HEK293 (cell line): ENCODE measurements at regions not wholly inside any gene's neighbourhood (a gene's known extent, or its start where the extent isn't known, plus 50 kb on each side); places are given as distances from the start of the nearest gene placed in this dataset.

Experiments
- CTCF ChIA-PET: fragments of 350-600 bp; formaldehyde crosslinking; extraction: SDS; loops from one replicate; lab custom pipeline; 2021; ENCODE audit warnings: antibody characterized with exemption; lab: Yijun Ruan, JAX
- POLR2A ChIA-PET: fragments of 300-600 bp; formaldehyde crosslinking; extraction: SDS; loops from one replicate; lab custom pipeline; 2020; ENCODE audit warnings: antibody characterized with exemption, inconsistent platforms; lab: Yijun Ruan, JAX
- H3K27ac ChIP-seq: fragments of 200-500 bp; sonication (Bioruptor generic); 2 replicates; pipeline ENCODE4 v1.5.1; 2014; ENCODE audit warnings: low read depth, low read length, control low read depth, inconsistent platforms; ENCODE audit errors: extremely low read depth
- H3K36me3 ChIP-seq, 2 experiments: fragments of 200-500 bp in 1 of 2; sonication (Bioruptor generic) in 1 of 2; 1 replicate in 1 of 2; 2 replicates in 1 of 2; pipeline ENCODE4 v1.5.1; 2014 to 2017; ENCODE audit warnings: inconsistent platforms in 2 of 2, low read length in 2 of 2; ENCODE audit not compliant: control insufficient read depth in 2 of 2, insufficient read depth in 1 of 2
- H3K4me1 ChIP-seq: fragments of 200-500 bp; sonication (Bioruptor generic); 2 replicates; pipeline ENCODE4 v1.5.1; 2014; ENCODE audit warnings: mild to moderate bottlenecking, low read length, inconsistent platforms; ENCODE audit not compliant: control insufficient read depth, insufficient read depth
- H3K4me3 ChIP-seq: 2 replicates; pipeline ENCODE4 v1.5.1; 2011; ENCODE audit warnings: low read depth, mild to moderate bottlenecking, control low read depth, low read length, moderate library complexity
- H3K9me3 ChIP-seq: fragments of 200-500 bp; sonication (Bioruptor generic); 2 replicates; pipeline ENCODE4 v1.5.1; 2014; ENCODE audit warnings: low read depth, low read length, inconsistent platforms; ENCODE audit not compliant: control insufficient read depth, insufficient read depth
- BCL11A ChIP-seq: fragments of 450-650 bp; formaldehyde crosslinking; IDR thresholded peaks from 2 replicates; pipeline ENCODE4 v1.5.1; 2016; ENCODE audit warnings: low read depth, missing biosample characterization, missing genetic modification characterization
- ELK4 ChIP-seq: IDR thresholded peaks from 2 replicates; pipeline ENCODE4 v1.6.1; 2011; ENCODE audit warnings: mild to moderate bottlenecking, low read depth, low read length, borderline replicate concordance
- HOXD13 ChIP-seq: sonication (generic); formaldehyde crosslinking; IDR thresholded peaks from 2 replicates; pipeline ENCODE4 v1.8.0; 2022; ENCODE audit warnings: missing genetic modification reagents, borderline replicate concordance
- INSM2 ChIP-seq: fragments of 450-650 bp; formaldehyde crosslinking; IDR thresholded peaks from 2 replicates; pipeline ENCODE4 v1.5.1; 2016; ENCODE audit warnings: missing biosample characterization, missing genetic modification characterization
- KLF8 ChIP-seq: fragments of 450-650 bp; formaldehyde crosslinking; IDR thresholded peaks from 2 replicates; pipeline ENCODE4 v1.5.1; 2016; ENCODE audit warnings: missing biosample characterization, missing genetic modification characterization
- PRDM2 ChIP-seq: fragments of 450-650 bp; formaldehyde crosslinking; IDR thresholded peaks from 2 replicates; pipeline ENCODE4 v1.5.1; 2016; ENCODE audit warnings: missing biosample characterization, missing genetic modification characterization, borderline replicate concordance
- SCRT1 ChIP-seq: fragments of 450-650 bp; formaldehyde crosslinking; IDR thresholded peaks from 2 replicates; pipeline ENCODE4 v1.5.1; 2016; ENCODE audit warnings: missing biosample characterization, missing genetic modification characterization, borderline replicate concordance
- TSHZ1 ChIP-seq: fragments of 450-650 bp; formaldehyde crosslinking; IDR thresholded peaks from 2 replicates; pipeline ENCODE4 v1.5.1; 2016; ENCODE audit warnings: missing biosample characterization, missing genetic modification characterization, borderline replicate concordance
- YY2 ChIP-seq: fragments of 450-650 bp; formaldehyde crosslinking; IDR thresholded peaks from 2 replicates; pipeline ENCODE4 v1.5.1; 2016; ENCODE audit warnings: missing biosample characterization, missing genetic modification characterization
- ZBTB1 ChIP-seq: fragments of 450-650 bp; formaldehyde crosslinking; IDR thresholded peaks from 2 replicates; pipeline ENCODE4 v1.5.1; 2016; ENCODE audit warnings: missing biosample characterization, missing genetic modification characterization
- ZBTB20 ChIP-seq: fragments of 450-650 bp; formaldehyde crosslinking; IDR thresholded peaks from 2 replicates; pipeline ENCODE4 v1.5.1; 2016; ENCODE audit warnings: missing biosample characterization, missing genetic modification characterization
- ZEB2 ChIP-seq: fragments of 450-650 bp; formaldehyde crosslinking; IDR thresholded peaks from 2 replicates; pipeline ENCODE4 v1.5.1; 2016; ENCODE audit warnings: missing biosample characterization, missing genetic modification characterization
- ZFP41 ChIP-seq: fragments of 450-650 bp; formaldehyde crosslinking; IDR thresholded peaks from 2 replicates; pipeline ENCODE4 v1.5.1; 2016; ENCODE audit warnings: missing biosample characterization, missing genetic modification characterization, borderline replicate concordance
- ZNF121 ChIP-seq: fragments of 450-650 bp; formaldehyde crosslinking; IDR thresholded peaks from 2 replicates; pipeline ENCODE4 v1.5.1; 2016; ENCODE audit warnings: missing biosample characterization, missing genetic modification characterization
- ZNF169 ChIP-seq: fragments of 450-650 bp; formaldehyde crosslinking; IDR thresholded peaks from 2 replicates; pipeline ENCODE4 v1.5.1; 2016; ENCODE audit warnings: missing biosample characterization, missing genetic modification characterization
- ZNF302 ChIP-seq: fragments of 450-650 bp; formaldehyde crosslinking; IDR thresholded peaks from 2 replicates; pipeline ENCODE4 v1.5.1; 2016; ENCODE audit warnings: missing biosample characterization, missing genetic modification characterization, low read depth
- ZNF354C ChIP-seq: fragments of 450-650 bp; formaldehyde crosslinking; IDR thresholded peaks from 2 replicates; pipeline ENCODE4 v1.5.1; 2016; ENCODE audit warnings: missing biosample characterization, missing genetic modification characterization, low read depth, borderline replicate concordance
- ZNF37A ChIP-seq: fragments of 450-650 bp; IDR thresholded peaks from 2 replicates; pipeline ENCODE4 v1.5.1; 2018; ENCODE audit warnings: missing biosample characterization, missing genetic modification characterization
- ZNF433 ChIP-seq: fragments of 450-650 bp; formaldehyde crosslinking; IDR thresholded peaks from 2 replicates; pipeline ENCODE4 v1.5.1; 2016; ENCODE audit warnings: missing biosample characterization, missing genetic modification characterization, low read depth
- ZNF610 ChIP-seq: fragments of 450-650 bp; formaldehyde crosslinking; IDR thresholded peaks from 2 replicates; pipeline ENCODE4 v1.5.1; 2016; ENCODE audit warnings: missing biosample characterization, missing genetic modification characterization, borderline replicate concordance
- ZNF629 ChIP-seq: fragments of 450-650 bp; formaldehyde crosslinking; IDR thresholded peaks from 2 replicates; pipeline ENCODE4 v1.5.1; 2017; ENCODE audit warnings: missing biosample characterization, missing genetic modification characterization

GRCh38 chr4:107315584-107315983 is 279.5 kb upstream of the DKK2 start (continued):
- no peak for TF ChIP-seq PRDM2 (tag by site-specific recombination)
- TF ChIP-seq ZEB2 (tag by site-specific recombination): no peak
- no peak for TF ChIP-seq ELK4
- TF ChIP-seq ZNF629 (tag by site-specific recombination): no peak
- TF ChIP-seq HOXD13 (CRISPR knock-in tag): no peak

- H3K27ac ChIP-seq: no peak overlapping the region
- ChIA-PET POLR2A (no interaction called here), CTCF (no interaction called here)
- no peak overlapping the region for H3K4me3 ChIP-seq
- H3K4me1 ChIP-seq: no peaks in the 10 kb centered on the region
- H3K9me3 ChIP-seq: no peaks in the 10 kb centered on the region
- TF ChIP-seq ZNF610 (tag by site-specific recombination) (no peak), ZFP41 (no peak), ZNF169 (tag by site-specific recombination) (no peak), ZNF302 (no peak), YY2 (no peak), ZNF37A (tag by site-specific recombination) (no peak), TSHZ1 (tag by site-specific recombination) (no peak), KLF8 (tag by site-specific recombination) (no peak), SCRT1 (tag by site-specific recombination) (no peak)
- H3K36me3 ChIP-seq: no peaks in the 10 kb centered on the region
Observed at GRCh38 chr4:107314156-107314555, 278.0 kb upstream of the DKK2 start.

GRCh38 chr4:107312366-107312765 is 276.3 kb upstream of the DKK2 start:
- ChIA-PET POLR2A (no interaction called here), CTCF (no interaction called here)
- H3K9me3 ChIP-seq: no peaks in the 10 kb centered on the region
- TF ChIP-seq BCL11A (tag by site-specific recombination) (no peak), ZNF354C (no peak), ZNF433 (tag by site-specific recombination) (no peak), ZBTB20 (tag by site-specific recombination) (no peak), YY2 (no peak), ZNF121 (tag by site-specific recombination) (no peak), ZBTB1 (no peak), INSM2 (tag by site-specific recombination) (no peak)

More at GRCh38 chr4:107312366-107312765, 276.3 kb upstream of the DKK2 start:
- H3K27ac ChIP-seq: no peak overlapping the region
- H3K4me1 ChIP-seq: no peaks in the 10 kb centered on the region
- no peaks in the 10 kb centered on the region for H3K36me3 ChIP-seq
- no peak overlapping the region for H3K4me3 ChIP-seq
